SK-MEL-5 (cell line): ENCODE measurements at regions not wholly inside any gene's neighbourhood (a gene's known extent, or its start where the extent isn't known, plus 50 kb on each side); places are given as distances from the start of the nearest gene placed in this dataset.

Experiments
- DNase-seq: peaks from one replicate; pipeline ENCODE4 v3.0.0-alpha.2; 2016; ENCODE audit warnings: low read depth, low spot score
- in situ Hi-C: cut with HindIII; loops from 2 replicates; pipeline ENCODE4 v1.10.0; 2016; ENCODE audit warnings: low sequenced_read_pairs, high pct_unique_total_duplicates, low pct_unique_long_range_greater_than_20kb

GRCh38 chr17:68785565-68786486 lies 169.4 kb downstream of the ABCA8 start:
- in situ Hi-C loops = loop anchor here (25.0 kb wide), 1 partner anchor 126 kb away; no protein-coding TSS in a partner anchor
- DNase-seq = no peak

- in situ Hi-C loops = loop anchor here (25.0 kb wide), 1 partner anchor 128 kb away; no protein-coding TSS in a partner anchor
- no peak for DNase-seq
Observed at GRCh38 chr17:68784431-68784830, 170.8 kb downstream of the ABCA8 start.

GRCh38 chr17:68783861-68784260 lies 171.3 kb downstream of the ABCA8 start:
- in situ Hi-C loops = loop anchor here (25.0 kb wide), 1 partner anchor 128 kb away; no protein-coding TSS in a partner anchor
- DNase-seq = peak; percentile 73

GRCh38 chr17:68782789-68783188 lies 172.4 kb downstream of the ABCA8 start:
- DNase-seq = no peak

GRCh38 chr17:68780596-68780995 lies 174.6 kb downstream of the ABCA8 start:
- in situ Hi-C loops = loop anchor here (25.0 kb wide), 1 partner anchor 132 kb away; no protein-coding TSS in a partner anchor
- peak; percentile 60 for DNase-seq

More at GRCh38 chr17:68782789-68783188, 172.4 kb downstream of the ABCA8 start:
- in situ Hi-C loops = loop anchor here (25.0 kb wide), 1 partner anchor 130 kb away; no protein-coding TSS in a partner anchor

GRCh38 chr17:68778726-68779125 lies 176.5 kb downstream of the ABCA8 start:
- in situ Hi-C loops = loop anchor here (5.0 to 25.0 kb wide), 2 partner anchors 134 to 464 kb away; no protein-coding TSS in a partner anchor
- no peak for DNase-seq

- in situ Hi-C loops = loop anchor here (5.0 to 25.0 kb wide), 2 partner anchors 134 to 464 kb away; no protein-coding TSS in a partner anchor
- peak; percentile 25 for DNase-seq
Observed at GRCh38 chr17:68777856-68778694, 176.9 kb upstream of the FAM20A start.

- DNase-seq = peak; percentile 100
- in situ Hi-C loops = loop anchor here (5.0 to 25.0 kb wide), 2 partner anchors 135 to 465 kb away; no protein-coding TSS in a partner anchor
Observed at GRCh38 chr17:68777243-68777855, 176.2 kb upstream of the FAM20A start.

- peak; percentile 42 for DNase-seq
- in situ Hi-C loops = loop anchor here (5.0 to 25.0 kb wide), 2 partner anchors 136 to 466 kb away; no protein-coding TSS in a partner anchor
Observed at GRCh38 chr17:68776451-68776850, 175.3 kb upstream of the FAM20A start.

- no peak for DNase-seq
- in situ Hi-C loops = loop anchor here (5.0 to 25.0 kb wide), 2 partner anchors 136 to 466 kb away; no protein-coding TSS in a partner anchor
Observed at GRCh38 chr17:68775969-68776368, 174.8 kb upstream of the FAM20A start.

GRCh38 chr17:68775318-68775717 lies 174.2 kb upstream of the FAM20A start:
- DNase-seq = peak; percentile 35
- in situ Hi-C loops = loop anchor here (5.0 to 25.0 kb wide), 2 partner anchors 137 to 467 kb away; no protein-coding TSS in a partner anchor

- in situ Hi-C loops = no loop called here
- peak; percentile 95 for DNase-seq
Observed at GRCh38 chr17:68771867-68772515, 170.8 kb upstream of the FAM20A start.

GRCh38 chr17:68768804-68769203 lies 167.6 kb upstream of the FAM20A start:
- in situ Hi-C loops = no loop called here
- no peak for DNase-seq

- in situ Hi-C loops = no loop called here
- no peak for DNase-seq
Observed at GRCh38 chr17:68766640-68767039, 165.5 kb upstream of the FAM20A start.

GRCh38 chr17:68763562-68763961 lies 162.4 kb upstream of the FAM20A start:
- in situ Hi-C loops = no loop called here
- DNase-seq = no peak

- in situ Hi-C loops = no loop called here
Observed at GRCh38 chr17:68762911-68763310, 161.7 kb upstream of the FAM20A start.

GRCh38 chr17:68760141-68760475 lies 158.9 kb upstream of the FAM20A start:
- in situ Hi-C loops = no loop called here

More at GRCh38 chr17:68762911-68763310, 161.7 kb upstream of the FAM20A start:
- no peak for DNase-seq

More at GRCh38 chr17:68760141-68760475, 158.9 kb upstream of the FAM20A start:
- no peak for DNase-seq
